Heart right ventricle (tissue), 16 donors: ENCODE measurements at regions not wholly inside any gene's neighbourhood (a gene's known extent, or its start where the extent isn't known, plus 50 kb on each side); places are given as distances from the start of the nearest gene placed in this dataset.

ENCODE experiments used
- ATAC-seq, 8 donors: fragments of 200-7000 bp; cut with Tn5 transposase; one replicate each; pipeline ENCODE4 v1.9.1; 2020; ENCODE audit warnings: mild to moderate bottlenecking in 8 of 8, moderate library complexity in 8 of 8, moderate number of reproducible peaks in 1 of 8
- DNase-seq, 2 donors: peaks; one replicate each; pipeline ENCODE4 v3.0.0-alpha.2; 2020
- H3K27ac ChIP-seq, 10 donors: fragments of 200-600 bp; sonication (generic) in 2 of 10; one replicate each; pipeline versions ENCODE4 v1.5.0 to v1.8.0; 2020 to 2022; ENCODE audit warnings: mild to moderate bottlenecking in 3 of 10
- H3K27me3 ChIP-seq, 7 donors: fragments of 200-600 bp; one replicate each; pipeline ENCODE4 v1.8.0; 2021 to 2022; ENCODE audit warnings: mild to moderate bottlenecking in 2 of 7
- H3K36me3 ChIP-seq, 9 donors: fragments of 200-600 bp; sonication (generic) in 1 of 9; one replicate each; pipeline versions ENCODE4 v1.5.0 to v1.8.0; 2020 to 2022; ENCODE audit warnings: mild to moderate bottlenecking in 2 of 9
- H3K4me1 ChIP-seq, 9 donors: fragments of 200-600 bp; sonication (generic) in 1 of 9; one replicate each; pipeline versions ENCODE4 v1.5.0 to v1.8.0; 2020 to 2022; ENCODE audit warnings: mild to moderate bottlenecking in 4 of 9
- H3K4me3 ChIP-seq, 10 donors: fragments of 200-600 bp; sonication (generic) in 2 of 10; one replicate each; pipeline versions ENCODE4 v1.5.0 to v1.8.0; 2020 to 2022; ENCODE audit warnings: mild to moderate bottlenecking in 7 of 10, moderate library complexity in 2 of 10
- H3K9me3 ChIP-seq, 11 donors: fragments of 200-600 bp in 10 of 11; sonication (generic) in 2 of 11; one replicate each; pipeline versions ENCODE4 v1.5.0 to v1.8.0; 2013 to 2022; ENCODE audit warnings: mild to moderate bottlenecking in 2 of 11, control low read depth in 1 of 11, moderate library complexity in 1 of 11
- WGBS, 2 donors: extraction: QIAGEN DNeasy Blood & Tissue Kit; methylation state at CpG; one replicate each; pipeline ENCODE4 v1.1.7; 2013; ENCODE audit warnings: inconsistent platforms in 1 of 2; 5-methylcytosine and 5-hydroxymethylcytosine counted together
- intact Hi-C, 10 donors: fragments of 100-400 bp; cut with DNase I; formaldehyde crosslinking; loops; one replicate each; pipeline versions ENCODE4 v1.11.1 to v1.14.2; 2022
- TF ChIP-seq, protein P1 (sequence below), 9 donors: fragments of 200-600 bp; sonication (generic) in 2 of 9; IDR thresholded peaks; one replicate each; pipeline versions ENCODE4 v1.5.0 to v1.8.0; 2021 to 2022; ENCODE audit warnings: antibody characterized with exemption in 9 of 9, mild to moderate bottlenecking in 5 of 9, moderate library complexity in 1 of 9
- donor health status: Arrhythmogenic right ventricular cardiomyopathy.
- donor health status: ischemic (EF 13 %, LVEDD 7.1; RV severe dilation, severe dysfunction).
- donor health status: healthy with polysubstance abuse.
- donor health status: DM: no; HTN: yes; CAD: no.
- donor health status: DM: no; HTN: no; CAD: no.
- donor health status: ischemic (EF 25% LVEDD 6.9; RV normal size, moderate dysfunction).
- donor health status: ischemic (EF 25% LVEDD 5.7; RV mildly dilated, moderate dysfunction).
- donor health status: healthy.
- donor health status: DM: yes; HTN: yes; CAD: no.
- donor health status: Ischemic cardiomyopathy.
- donor health status: ischemic (EF 35%, LVEDD 5.7; RV mildly dilated, moderate dysfunction).
- donor health status: nonischemic (EF 11% LVEDD 7.7; RV severe dilation, severe dysfunction).
- donor health status: DM: yes; HTN: yes; CAD: no.
- donor health status: PGD.
- donor health status: ischemic (EF 29% LVEDD 5.4; RV normal size, mild dysfunction).
- donor health status: nonischemic (EF 23%, LVEDD 6.1; RV moderate dilation, normal function).

DNA sequence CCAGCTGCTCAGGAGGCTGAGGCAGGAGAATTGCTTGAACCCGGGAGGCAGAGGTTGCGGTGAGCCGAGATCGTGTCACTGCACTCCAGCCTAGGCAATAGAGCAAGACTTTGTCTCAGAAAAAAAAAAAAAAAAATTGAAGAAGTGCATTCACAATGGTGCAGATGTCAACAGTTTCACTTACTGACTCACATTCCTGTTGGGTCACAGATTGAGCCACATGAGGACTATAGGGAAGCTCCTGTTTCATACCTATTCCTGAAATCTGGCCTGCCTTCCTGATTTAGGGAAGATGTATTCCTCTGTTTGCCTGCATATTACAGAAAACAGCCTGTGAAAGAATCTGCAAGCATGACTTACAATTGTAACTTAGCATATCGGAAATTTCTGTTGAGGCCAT is 78.2 kb downstream of the AKR1C4 start:
- Histone ChIP-seq H3K9me3 (no peaks in the 10 kb centered on the region), H3K4me1 (peaks cover 0 to 6% (median 0%) of the 10 kb centered on the region in 9 donors), H3K27ac (no peak overlapping the region), H3K36me3 (no peaks in the 10 kb centered on the region), H3K27me3 (peaks cover 0 to 2% (median 0%) of the 10 kb centered on the region in 7 donors), H3K4me3 (no peak overlapping the region)
- TF ChIP-seq, protein P1, sequence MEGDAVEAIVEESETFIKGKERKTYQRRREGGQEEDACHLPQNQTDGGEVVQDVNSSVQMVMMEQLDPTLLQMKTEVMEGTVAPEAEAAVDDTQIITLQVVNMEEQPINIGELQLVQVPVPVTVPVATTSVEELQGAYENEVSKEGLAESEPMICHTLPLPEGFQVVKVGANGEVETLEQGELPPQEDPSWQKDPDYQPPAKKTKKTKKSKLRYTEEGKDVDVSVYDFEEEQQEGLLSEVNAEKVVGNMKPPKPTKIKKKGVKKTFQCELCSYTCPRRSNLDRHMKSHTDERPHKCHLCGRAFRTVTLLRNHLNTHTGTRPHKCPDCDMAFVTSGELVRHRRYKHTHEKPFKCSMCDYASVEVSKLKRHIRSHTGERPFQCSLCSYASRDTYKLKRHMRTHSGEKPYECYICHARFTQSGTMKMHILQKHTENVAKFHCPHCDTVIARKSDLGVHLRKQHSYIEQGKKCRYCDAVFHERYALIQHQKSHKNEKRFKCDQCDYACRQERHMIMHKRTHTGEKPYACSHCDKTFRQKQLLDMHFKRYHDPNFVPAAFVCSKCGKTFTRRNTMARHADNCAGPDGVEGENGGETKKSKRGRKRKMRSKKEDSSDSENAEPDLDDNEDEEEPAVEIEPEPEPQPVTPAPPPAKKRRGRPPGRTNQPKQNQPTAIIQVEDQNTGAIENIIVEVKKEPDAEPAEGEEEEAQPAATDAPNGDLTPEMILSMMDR (IDR thresholded peaks at IDR 0.05) = no peak
- ATAC-seq (peak in 1 of 8 donors; percentile 53), DNase-seq (no peak)
- intact Hi-C loops = no loop called here
- WGBS, 2 donors = 88% methylated on average over 5 of the region's 5 CpGs

DNA sequence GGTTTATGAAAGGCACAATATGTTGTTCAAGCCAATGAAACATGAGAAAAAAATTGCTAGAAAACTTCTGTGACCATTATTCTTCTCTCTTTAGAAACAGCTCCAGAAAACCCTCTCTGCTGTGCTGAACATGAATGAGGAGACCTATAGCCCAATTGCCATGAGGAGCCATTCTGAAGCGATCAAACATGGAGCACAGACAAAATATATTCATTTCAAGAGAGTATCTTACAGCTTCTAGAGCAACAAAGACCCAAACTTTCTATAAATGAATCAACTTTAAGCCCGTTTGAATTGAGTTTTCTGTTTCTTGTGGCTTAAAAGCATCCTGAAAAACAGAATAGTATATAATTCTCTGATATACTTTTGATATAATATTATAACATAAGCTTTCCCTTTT is 83.4 kb upstream of the UCN3 start:
- no peak overlapping the region for H3K4me3 ChIP-seq
- WGBS, 2 donors = 57 to 71% methylated on average over 2 of the region's 2 CpGs
- TF ChIP-seq, protein P1 (IDR thresholded peaks at IDR 0.05) = no peak
- peaks cover 0 to 26% (median 0%) of the 10 kb centered on the region in 9 donors for H3K4me1 ChIP-seq
- ATAC-seq (no peak), DNase-seq (no peak)
- H3K9me3 ChIP-seq = no peaks in the 10 kb centered on the region
- H3K36me3 ChIP-seq = no peaks in the 10 kb centered on the region
- H3K27ac ChIP-seq = no peak overlapping the region
- intact Hi-C loops = loop anchor here in 8 of 10 donors (5.0 to 10.0 kb wide), 9 partner anchors 101 to 434 kb away; partner anchors contain the start of gene AKR1C3 (in 3 of the 8)
- peaks cover 0 to 4% (median 0%) of the 10 kb centered on the region in 7 donors for H3K27me3 ChIP-seq

DNA sequence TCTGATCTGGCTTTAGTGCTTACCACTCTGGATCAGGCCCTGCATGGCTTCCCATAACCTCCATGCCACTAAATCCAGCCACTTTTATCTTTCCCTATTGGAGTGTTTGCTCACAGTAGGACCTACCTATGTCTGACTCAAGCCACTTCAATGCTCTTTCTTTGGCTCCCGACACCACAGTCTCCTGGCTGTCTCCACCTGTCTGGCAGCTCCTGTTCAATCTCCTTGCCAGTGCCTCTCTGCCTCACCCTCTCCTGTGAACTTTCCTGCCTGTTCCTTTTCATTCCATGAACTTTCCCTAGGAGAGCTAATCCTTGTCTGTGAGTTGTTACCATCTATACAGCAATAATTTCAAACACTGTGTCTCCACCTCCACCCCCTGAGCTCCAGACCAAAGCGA is 82.6 kb upstream of the UCN3 start:
- H3K4me1 ChIP-seq = peaks cover 0 to 26% (median 0%) of the 10 kb centered on the region in 9 donors
- DNase-seq (no peak), ATAC-seq (no peak)
- H3K27me3 ChIP-seq = peaks cover 0 to 4% (median 0%) of the 10 kb centered on the region in 7 donors
- WGBS, 2 donors = 86 to 88% methylated on average over 2 of the region's 2 CpGs
- no peak overlapping the region for H3K27ac ChIP-seq
- H3K4me3 ChIP-seq = no peak overlapping the region
- no peaks in the 10 kb centered on the region for H3K9me3 ChIP-seq
- TF ChIP-seq, protein P1 (IDR thresholded peaks at IDR 0.05) = no peak
- H3K36me3 ChIP-seq = no peaks in the 10 kb centered on the region
- intact Hi-C loops = loop anchor here in 9 of 10 donors (2.0 to 10.0 kb wide), 11 partner anchors 100 to 435 kb away; partner anchors contain the start of gene AKR1C3 (in 3 of the 9)

DNA sequence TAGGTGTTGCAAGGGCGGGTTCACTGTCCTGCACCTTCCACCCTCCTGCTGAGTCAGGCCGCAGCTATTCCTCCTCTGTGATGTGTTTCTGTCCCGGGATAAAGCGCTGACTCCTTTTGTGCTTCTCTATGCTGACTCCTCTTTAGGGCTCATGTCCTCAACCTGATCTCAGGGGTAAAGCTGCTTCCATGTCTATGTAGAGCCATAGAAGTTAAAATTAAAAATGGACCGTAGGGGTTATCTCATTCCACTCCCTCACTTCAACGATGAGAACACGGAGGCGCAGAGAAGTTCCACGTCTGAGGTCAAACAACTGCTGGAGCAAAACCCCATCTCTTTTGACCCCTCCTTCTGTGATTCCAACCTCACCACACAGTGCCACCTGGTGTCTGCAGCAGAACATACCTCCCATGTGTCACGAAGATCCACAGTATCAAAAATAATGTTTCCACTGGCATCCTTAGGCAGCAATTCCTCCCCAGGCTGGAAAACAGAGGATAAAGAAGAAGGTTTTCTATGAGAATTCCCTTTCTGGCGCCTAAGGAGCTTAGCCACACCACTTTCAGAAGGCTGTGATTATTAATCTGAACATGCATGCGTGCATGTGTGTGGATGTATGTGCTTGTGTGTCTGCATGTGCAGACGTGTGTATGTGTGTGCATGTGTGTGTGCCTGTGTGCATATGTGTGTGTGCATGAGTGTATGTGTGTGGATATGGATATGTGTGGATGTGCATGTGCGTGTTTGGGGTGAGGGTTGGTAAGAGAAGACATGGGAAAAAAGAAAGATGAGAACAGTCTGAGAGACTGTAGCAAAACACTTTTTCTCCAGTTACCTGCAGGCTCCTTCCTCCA is 81.2 kb upstream of the UCN3 start:
- Histone ChIP-seq H3K27me3 (peaks cover 0 to 4% (median 0%) of the 10 kb centered on the region in 7 donors), H3K4me1 (peaks cover 0 to 26% (median 0%) of the 10 kb centered on the region in 9 donors), H3K9me3 (no peaks in the 10 kb centered on the region), H3K4me3 (no peak overlapping the region), H3K27ac (peak overlapping the region in 1 of 10 donors; percentile 76), H3K36me3 (no peaks in the 10 kb centered on the region)
- peak; percentile 55 to 67 for DNase-seq
- peak; percentile 81 to 94 (median 88) for ATAC-seq
- intact Hi-C loops = loop anchor here (1.0 to 10.0 kb wide), 12 partner anchors 99 to 436 kb away; partner anchors contain the start of gene AKR1C3 (in 3 of the 10)
- WGBS, 2 donors = 43 to 49% methylated on average over 14 of the region's 14 CpGs
- TF ChIP-seq, protein P1 (IDR thresholded peaks at IDR 0.05) = peak; percentile 33 to 77 (median 68)
